ENCODE measurements at regions not wholly inside any gene's neighbourhood (a gene's known extent, or its start where the extent isn't known, plus 50 kb on each side); places are given as distances from the start of the nearest gene placed in this dataset.

- H2AFZ ChIP-seq (ENCODE audit: control insufficient read depth, low read length), result no peak overlapping the region
- no peak overlapping the region for H3K27ac ChIP-seq (ENCODE audit: control insufficient read depth, insufficient read depth, low read length)
- dilution Hi-C loops (cut with MboI; ENCODE audit: extremely low pct_ligation_motif_present, low sequenced_read_pairs), result no loop called here
Observed at GRCh38 chr16:62088731-62089410, 52.6 kb upstream of the CDH8 start.

More at GRCh38 chr16:62088731-62089410, 52.6 kb upstream of the CDH8 start:
- Histone ChIP-seq H3K9me3 (ENCODE audit: control insufficient read depth, low read depth, low read length) (no peaks in the 10 kb centered on the region), H3K79me2 (ENCODE audit: control insufficient read depth, insufficient read depth, low read length) (no peaks in the 10 kb centered on the region), H3K4me3 (ENCODE audit: control insufficient read depth in 2 of 3, extremely low read depth in 1 of 3, insufficient read depth in 2 of 3, low read depth in 1 of 3, low read length in 3 of 3) (no peak overlapping the region), H3K4me2 (ENCODE audit: control insufficient read depth, extremely low read depth, insufficient read depth, low read depth, low read length) (no peak overlapping the region), H3K27me3 (ENCODE audit: control insufficient read depth, extremely low read depth, insufficient read depth, low read length) (no peaks in the 10 kb centered on the region), H3K36me3 (ENCODE audit: control insufficient read depth in 2 of 2, extremely low read depth in 1 of 2, insufficient read depth in 2 of 2, low read length in 2 of 2) (no peaks in the 10 kb centered on the region), H3K9ac (ENCODE audit: control insufficient read depth, extremely low read depth, insufficient read depth, low read length) (no peak overlapping the region), H3K9me1 (ENCODE audit: control insufficient read depth, extremely low read depth, insufficient read depth, low read length) (no peaks in the 10 kb centered on the region), H3K4me1 (ENCODE audit: control insufficient read depth, extremely low read depth, insufficient read depth, low read length) (no peaks in the 10 kb centered on the region), H4K20me1 (ENCODE audit: control insufficient read depth, extremely low read depth, insufficient read depth, low read length) (no peaks in the 10 kb centered on the region)
- TF ChIP-seq EZH2 (IDR thresholded peaks at IDR 0.05; ENCODE audit: low read length), result no peak
- TF ChIP-seq CTCF (optimal IDR thresholded peaks at IDR 0.05 in 1 of 3, IDR thresholded peaks at IDR 0.05 in 1 of 3, conservative IDR thresholded peaks at IDR 0.05 in 1 of 3; ENCODE audit: extremely low read depth in 1 of 3, insufficient read depth in 2 of 3, low read length in 3 of 3), result no peak
- FAIRE-seq (no peak), DNase-seq (ENCODE audit: low read depth, low spot score) (no peak)

Small RNAs in the stretch of these regions (small RNA-seq; reads per million reads assigned to genes)
- gene AC009101.1 (ENCODE audit: insufficient read length in 3 of 3, low read depth in 3 of 3, low replicate concordance in 1 of 3) (0 reads per million in 3 experiments), gene AC009161.2 (ENCODE audit: insufficient read length in 3 of 3, low read depth in 3 of 3, low replicate concordance in 1 of 3) (0 reads per million in 3 experiments), gene AC018846.1 (ENCODE audit: insufficient read length in 3 of 3, low read depth in 3 of 3, low replicate concordance in 1 of 3) (0 reads per million in 3 experiments), gene AC138305.3 (ENCODE audit: insufficient read length in 3 of 3, low read depth in 3 of 3, low replicate concordance in 1 of 3) (0 reads per million in 3 experiments), gene RNU6-21P (ENCODE audit: insufficient read length in 3 of 3, low read depth in 3 of 3, low replicate concordance in 1 of 3) (0 reads per million in 3 experiments)

Measured in keratinocyte (primary cell).